ENCODE measurements at regions not wholly inside any gene's neighbourhood (a gene's known extent, or its start where the extent isn't known, plus 50 kb on each side); places are given as distances from the start of the nearest gene placed in this dataset.
"Not testable (repeated sequence)": the region's sequence is repeated elsewhere in the genome, so short reads cannot be mapped to it uniquely, and the experiment has no call there.

- no peak for TF ChIP-seq CTCF (conservative IDR thresholded peaks at IDR 0.05)
Observed at GRCh38 chr10:64173826-64174225, 652.6 kb downstream of the REEP3 start.

GRCh38 chr10:64174666-64175255 lies 653.6 kb downstream of the REEP3 start:
- no peak overlapping the region for H3K27ac ChIP-seq
- no peak for TF ChIP-seq CTCF (conservative IDR thresholded peaks at IDR 0.05)

More at GRCh38 chr10:64173826-64174225, 652.6 kb downstream of the REEP3 start:
- H3K27ac ChIP-seq = no peak overlapping the region

GRCh38 chr10:64175271-64175962 lies 654.2 kb downstream of the REEP3 start:
- TF ChIP-seq CTCF (conservative IDR thresholded peaks at IDR 0.05) = no peak
- no peak overlapping the region for H3K27ac ChIP-seq

- H3K27ac ChIP-seq = no peak overlapping the region
- TF ChIP-seq CTCF (conservative IDR thresholded peaks at IDR 0.05) = no peak
Observed at GRCh38 chr10:64182671-64183070, 661.5 kb downstream of the REEP3 start.

- no peak for TF ChIP-seq CTCF (conservative IDR thresholded peaks at IDR 0.05)
- H3K27ac ChIP-seq = no peak overlapping the region
Observed at GRCh38 chr10:64191286-64191685, 670.1 kb downstream of the REEP3 start.

- no peak for TF ChIP-seq CTCF (conservative IDR thresholded peaks at IDR 0.05)
- no peak overlapping the region for H3K27ac ChIP-seq
Observed at GRCh38 chr10:64196638-64197315, 675.6 kb downstream of the REEP3 start.

- no peak for TF ChIP-seq CTCF (conservative IDR thresholded peaks at IDR 0.05)
- no peak overlapping the region for H3K27ac ChIP-seq
Observed at GRCh38 chr10:64201936-64202335, 680.7 kb downstream of the REEP3 start.

GRCh38 chr10:64204504-64204903 lies 683.3 kb downstream of the REEP3 start:
- H3K27ac ChIP-seq = not testable (repeated sequence)
